Liver (tissue), 8 donors: ENCODE measurements at regions not wholly inside any gene's neighbourhood (a gene's known extent, or its start where the extent isn't known, plus 50 kb on each side); places are given as distances from the start of the nearest gene placed in this dataset.

ENCODE experiments used
- DNase-seq: peaks from one replicate; pipeline ENCODE4 v3.0.0-alpha.2; 2017; ENCODE audit warnings: low spot score
- H3K27ac ChIP-seq, 2 donors: one replicate each; pipeline ENCODE4 v1.7.0; 2013; ENCODE audit warnings: inconsistent platforms in 2 of 2, low read length in 2 of 2, control low read depth in 1 of 2, low read depth in 1 of 2, mild to moderate bottlenecking in 1 of 2
- H3K27me3 ChIP-seq, 4 donors: one replicate each; pipeline versions ENCODE4 v1.6.1 to v1.7.0; 2013; ENCODE audit warnings: low read length in 3 of 4, inconsistent platforms in 1 of 4, mild to moderate bottlenecking in 1 of 4, moderate library complexity in 1 of 4; ENCODE audit not compliant: control insufficient read depth in 4 of 4, insufficient read depth in 4 of 4
- H3K36me3 ChIP-seq, 4 donors: one replicate each; pipeline versions ENCODE4 v1.6.1 to v1.7.0; 2013; ENCODE audit warnings: low read length in 3 of 4, mild to moderate bottlenecking in 3 of 4, low read depth in 1 of 4, moderate library complexity in 1 of 4; ENCODE audit not compliant: control insufficient read depth in 4 of 4, insufficient read depth in 3 of 4
- H3K4me1 ChIP-seq, 4 donors: one replicate each; pipeline versions ENCODE4 v1.6.1 to v1.7.0; 2013; ENCODE audit warnings: low read length in 3 of 4, mild to moderate bottlenecking in 3 of 4, moderate library complexity in 1 of 4; ENCODE audit not compliant: control insufficient read depth in 4 of 4, insufficient read depth in 4 of 4
- H3K4me3 ChIP-seq, 3 donors: one replicate each; pipeline versions ENCODE4 v1.6.1 to v1.7.0; 2013; ENCODE audit warnings: low read length in 3 of 3, control low read depth in 1 of 3, low read depth in 1 of 3, mild to moderate bottlenecking in 1 of 3
- H3K9ac ChIP-seq, 2 donors: one replicate each; pipeline ENCODE4 v1.7.0; 2013; ENCODE audit warnings: low read length in 2 of 2, mild to moderate bottlenecking in 2 of 2, moderate library complexity in 2 of 2, control low read depth in 1 of 2, low read depth in 1 of 2
- H3K9me3 ChIP-seq, 4 donors: one replicate each; pipeline versions ENCODE4 v1.6.1 to v1.7.0; 2013; ENCODE audit warnings: low read length in 3 of 4; ENCODE audit not compliant: control insufficient read depth in 4 of 4
- EGR1 ChIP-seq, 2 donors: IDR thresholded peaks; 2 replicates each; pipeline ENCODE4 v1.6.1; 2016 to 2018; ENCODE audit warnings: antibody characterized with exemption in 2 of 2, low read depth in 2 of 2
- FOXA1 ChIP-seq: IDR thresholded peaks from 2 replicates; pipeline ENCODE4 v1.6.1; 2016; ENCODE audit warnings: antibody characterized with exemption
- FOXA2 ChIP-seq: IDR thresholded peaks from 2 replicates; pipeline ENCODE4 v1.6.1; 2016; ENCODE audit warnings: antibody characterized with exemption
- GABPA ChIP-seq, 2 donors: IDR thresholded peaks in 1 of 2; conservative IDR thresholded peaks in 1 of 2; 2 replicates each; pipeline ENCODE4 v1.6.1; 2016; ENCODE audit warnings: antibody characterized with exemption in 2 of 2, mild to moderate bottlenecking in 1 of 2, moderate library complexity in 1 of 2
- HNF4A ChIP-seq, 2 donors: conservative IDR thresholded peaks; 2 replicates each; pipeline ENCODE4 v1.6.1; 2016; ENCODE audit warnings: antibody characterized with exemption in 2 of 2, mild to moderate bottlenecking in 2 of 2
- HNF4G ChIP-seq: IDR thresholded peaks from 2 replicates; pipeline ENCODE4 v1.6.1; 2016; ENCODE audit warnings: antibody characterized with exemption
- JUND ChIP-seq, 2 donors: IDR thresholded peaks; 2 replicates each; pipeline ENCODE4 v1.6.1; 2016; ENCODE audit warnings: antibody characterized with exemption in 2 of 2
- NR2F2 ChIP-seq: IDR thresholded peaks from 2 replicates; pipeline ENCODE4 v1.6.1; 2016; ENCODE audit warnings: antibody characterized with exemption
- RAD21 ChIP-seq, 2 donors: IDR thresholded peaks; 2 replicates each; pipeline ENCODE4 v1.6.1; 2016; ENCODE audit warnings: antibody characterized with exemption in 2 of 2, mild to moderate bottlenecking in 2 of 2
- RXRA ChIP-seq, 2 donors: IDR thresholded peaks; 2 replicates each; pipeline ENCODE4 v1.6.1; 2017 to 2018; ENCODE audit warnings: antibody characterized with exemption in 2 of 2, mild to moderate bottlenecking in 1 of 2
- SP1 ChIP-seq: IDR thresholded peaks from 2 replicates; pipeline ENCODE4 v1.6.1; 2018; ENCODE audit warnings: antibody characterized with exemption, mild to moderate bottlenecking
- TAF1 ChIP-seq: conservative IDR thresholded peaks from 2 replicates; pipeline ENCODE4 v1.6.1; 2016; ENCODE audit warnings: antibody characterized with exemption, mild to moderate bottlenecking
- YY1 ChIP-seq: IDR thresholded peaks from 2 replicates; pipeline ENCODE4 v1.6.1; 2016; ENCODE audit warnings: antibody characterized with exemption, mild to moderate bottlenecking
- WGBS: extraction: QIAGEN DNeasy Blood & Tissue Kit; methylation state at CpG from one replicate; pipeline ENCODE4 v1.1.7; 2013; 5-methylcytosine and 5-hydroxymethylcytosine counted together
- TF ChIP-seq, protein P1 (sequence below): IDR thresholded peaks from 2 replicates; pipeline ENCODE4 v1.6.1; 2016; ENCODE audit warnings: antibody characterized with exemption
- TF ChIP-seq, protein P2 (sequence below): IDR thresholded peaks from 2 replicates; pipeline ENCODE4 v1.6.1; 2016; ENCODE audit warnings: antibody characterized with exemption
- TF ChIP-seq, protein P3 (sequence below): IDR thresholded peaks from 2 replicates; pipeline ENCODE4 v1.6.1; 2016; ENCODE audit warnings: antibody characterized with exemption
- TF ChIP-seq, protein P4 (sequence below): IDR thresholded peaks from 2 replicates; pipeline ENCODE4 v1.6.1; 2016; ENCODE audit warnings: antibody characterized with exemption, mild to moderate bottlenecking
- TF ChIP-seq, protein P5 (sequence below): fragments of 150-350 bp; IDR thresholded peaks from 2 replicates; pipeline ENCODE4 v1.5.1; 2017; ENCODE audit warnings: improper control_type of control experiment, low read depth, low read length; ENCODE audit not compliant: missing input control
- donor health status: healthy.
- donor health status: healthy.
- donor health status: healthy.
- donor health status: healthy.
- donor health status: healthy.

DNA sequence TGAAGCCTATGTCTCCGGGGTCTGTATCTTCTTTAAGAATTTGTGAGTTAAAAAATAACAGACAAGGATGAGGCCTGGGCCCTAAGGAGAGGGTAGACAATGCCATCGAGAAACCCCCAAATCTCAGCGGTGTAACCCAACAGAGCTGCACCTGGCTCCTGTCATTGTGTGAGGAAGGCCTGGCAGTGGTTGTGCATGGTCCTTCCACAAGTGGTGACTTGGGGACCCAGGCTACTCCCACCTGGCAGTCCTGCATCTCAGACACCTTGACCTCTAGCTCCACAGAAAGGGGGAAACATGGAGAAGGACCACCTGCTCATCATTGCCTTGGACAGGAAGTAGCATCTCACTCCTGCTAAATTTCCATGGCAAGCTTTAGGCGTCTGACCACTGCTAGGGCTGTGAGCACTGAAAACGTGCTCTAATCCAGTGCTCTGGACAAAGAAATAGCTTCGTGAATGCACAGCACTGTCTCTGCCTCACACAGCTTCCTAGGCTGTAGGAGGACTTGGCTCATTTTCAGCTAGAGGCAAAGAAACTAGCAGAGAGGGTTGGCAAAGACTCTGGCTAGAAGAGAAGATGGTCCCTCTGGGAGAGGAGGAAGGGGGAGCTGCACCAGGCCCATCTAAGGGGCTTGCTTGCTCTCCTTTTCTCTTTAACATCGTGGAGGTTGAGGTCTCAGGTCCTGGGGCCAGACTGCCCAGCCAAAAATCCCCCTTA lies 273.9 kb upstream of the ZMIZ1 start:
- no peak for DNase-seq
- H3K9ac ChIP-seq: no peak overlapping the region
- H3K4me1 ChIP-seq: no peaks in the 10 kb centered on the region
- H3K27ac ChIP-seq: no peak overlapping the region
- H3K4me3 ChIP-seq: no peak overlapping the region
- TF ChIP-seq TAF1 (no peak), SP1 (no peak), RXRA (IDR thresholded peaks at IDR 0.05) (no peak), JUND (IDR thresholded peaks at IDR 0.05) (no peak), YY1 (no peak), RAD21 (IDR thresholded peaks at IDR 0.05) (no peak)
- TF ChIP-seq, protein P1, sequence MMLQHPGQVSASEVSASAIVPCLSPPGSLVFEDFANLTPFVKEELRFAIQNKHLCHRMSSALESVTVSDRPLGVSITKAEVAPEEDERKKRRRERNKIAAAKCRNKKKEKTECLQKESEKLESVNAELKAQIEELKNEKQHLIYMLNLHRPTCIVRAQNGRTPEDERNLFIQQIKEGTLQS: no peak
- TF ChIP-seq, protein P2, sequence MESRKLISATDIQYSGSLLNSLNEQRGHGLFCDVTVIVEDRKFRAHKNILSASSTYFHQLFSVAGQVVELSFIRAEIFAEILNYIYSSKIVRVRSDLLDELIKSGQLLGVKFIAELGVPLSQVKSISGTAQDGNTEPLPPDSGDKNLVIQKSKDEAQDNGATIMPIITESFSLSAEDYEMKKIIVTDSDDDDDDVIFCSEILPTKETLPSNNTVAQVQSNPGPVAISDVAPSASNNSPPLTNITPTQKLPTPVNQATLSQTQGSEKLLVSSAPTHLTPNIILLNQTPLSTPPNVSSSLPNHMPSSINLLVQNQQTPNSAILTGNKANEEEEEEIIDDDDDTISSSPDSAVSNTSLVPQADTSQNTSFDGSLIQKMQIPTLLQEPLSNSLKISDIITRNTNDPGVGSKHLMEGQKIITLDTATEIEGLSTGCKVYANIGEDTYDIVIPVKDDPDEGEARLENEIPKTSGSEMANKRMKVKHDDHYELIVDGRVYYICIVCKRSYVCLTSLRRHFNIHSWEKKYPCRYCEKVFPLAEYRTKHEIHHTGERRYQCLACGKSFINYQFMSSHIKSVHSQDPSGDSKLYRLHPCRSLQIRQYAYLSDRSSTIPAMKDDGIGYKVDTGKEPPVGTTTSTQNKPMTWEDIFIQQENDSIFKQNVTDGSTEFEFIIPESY: no peak
- TF ChIP-seq, protein P3, sequence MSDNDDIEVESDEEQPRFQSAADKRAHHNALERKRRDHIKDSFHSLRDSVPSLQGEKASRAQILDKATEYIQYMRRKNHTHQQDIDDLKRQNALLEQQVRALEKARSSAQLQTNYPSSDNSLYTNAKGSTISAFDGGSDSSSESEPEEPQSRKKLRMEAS: no peak
- H3K27me3 ChIP-seq: peaks cover 0 to 5% (median 0%) of the 10 kb centered on the region in 4 donors
- H3K9me3 ChIP-seq: peaks cover 0 to 6% (median 2%) of the 10 kb centered on the region in 4 donors
- WGBS: 86% methylated on average over 7 of the region's 7 CpGs
- no peaks in the 10 kb centered on the region for H3K36me3 ChIP-seq

DNA sequence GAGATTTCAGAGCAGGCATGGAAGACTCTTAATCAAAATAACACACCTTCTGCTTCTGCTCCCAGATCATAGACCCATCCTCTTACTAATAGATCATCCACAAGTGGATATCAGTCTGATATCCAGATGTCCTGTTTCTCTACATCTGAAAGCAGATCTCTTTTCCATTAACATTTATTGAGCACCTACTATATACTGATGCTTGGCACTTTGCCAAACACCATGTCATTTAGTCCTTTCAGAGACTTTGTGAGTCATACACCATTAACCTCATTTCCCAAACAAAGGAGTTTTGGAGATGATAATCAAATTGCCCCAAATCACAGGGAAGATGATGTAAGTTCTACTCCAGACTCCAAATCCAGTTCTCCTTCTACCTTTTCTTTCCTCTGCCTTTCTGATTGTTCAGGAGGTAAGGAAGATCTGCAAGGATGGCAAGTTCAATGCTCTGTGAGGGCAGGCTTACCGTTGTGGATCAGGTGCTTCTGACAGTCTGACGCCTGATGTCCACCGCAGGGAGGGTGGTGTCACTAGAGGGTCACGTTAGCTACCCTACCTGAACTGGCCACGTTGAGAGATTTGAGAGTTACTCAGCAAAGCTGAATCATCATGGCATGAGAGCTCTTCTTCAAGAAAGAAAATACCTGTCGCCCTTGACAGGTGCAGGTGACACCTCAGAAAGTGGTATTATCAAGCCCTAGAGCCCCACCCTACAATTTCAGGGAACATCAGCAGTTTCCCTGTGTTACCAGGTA lies 269.6 kb upstream of the ZMIZ1 start:
- DNase-seq: no peak
- no peak overlapping the region for H3K27ac ChIP-seq
- H3K4me3 ChIP-seq: no peak overlapping the region
- no peaks in the 10 kb centered on the region for H3K9me3 ChIP-seq
- H3K36me3 ChIP-seq: no peaks in the 10 kb centered on the region
- no peaks in the 10 kb centered on the region for H3K4me1 ChIP-seq
- peaks cover 0 to 5% (median 0%) of the 10 kb centered on the region in 4 donors for H3K27me3 ChIP-seq
- 74% methylated on average over 6 of the region's 6 CpGs for WGBS
- TF ChIP-seq TAF1: no peak
- TF ChIP-seq RXRA (IDR thresholded peaks at IDR 0.05): no peak
- no peak for TF ChIP-seq SP1
- TF ChIP-seq, protein P4, sequence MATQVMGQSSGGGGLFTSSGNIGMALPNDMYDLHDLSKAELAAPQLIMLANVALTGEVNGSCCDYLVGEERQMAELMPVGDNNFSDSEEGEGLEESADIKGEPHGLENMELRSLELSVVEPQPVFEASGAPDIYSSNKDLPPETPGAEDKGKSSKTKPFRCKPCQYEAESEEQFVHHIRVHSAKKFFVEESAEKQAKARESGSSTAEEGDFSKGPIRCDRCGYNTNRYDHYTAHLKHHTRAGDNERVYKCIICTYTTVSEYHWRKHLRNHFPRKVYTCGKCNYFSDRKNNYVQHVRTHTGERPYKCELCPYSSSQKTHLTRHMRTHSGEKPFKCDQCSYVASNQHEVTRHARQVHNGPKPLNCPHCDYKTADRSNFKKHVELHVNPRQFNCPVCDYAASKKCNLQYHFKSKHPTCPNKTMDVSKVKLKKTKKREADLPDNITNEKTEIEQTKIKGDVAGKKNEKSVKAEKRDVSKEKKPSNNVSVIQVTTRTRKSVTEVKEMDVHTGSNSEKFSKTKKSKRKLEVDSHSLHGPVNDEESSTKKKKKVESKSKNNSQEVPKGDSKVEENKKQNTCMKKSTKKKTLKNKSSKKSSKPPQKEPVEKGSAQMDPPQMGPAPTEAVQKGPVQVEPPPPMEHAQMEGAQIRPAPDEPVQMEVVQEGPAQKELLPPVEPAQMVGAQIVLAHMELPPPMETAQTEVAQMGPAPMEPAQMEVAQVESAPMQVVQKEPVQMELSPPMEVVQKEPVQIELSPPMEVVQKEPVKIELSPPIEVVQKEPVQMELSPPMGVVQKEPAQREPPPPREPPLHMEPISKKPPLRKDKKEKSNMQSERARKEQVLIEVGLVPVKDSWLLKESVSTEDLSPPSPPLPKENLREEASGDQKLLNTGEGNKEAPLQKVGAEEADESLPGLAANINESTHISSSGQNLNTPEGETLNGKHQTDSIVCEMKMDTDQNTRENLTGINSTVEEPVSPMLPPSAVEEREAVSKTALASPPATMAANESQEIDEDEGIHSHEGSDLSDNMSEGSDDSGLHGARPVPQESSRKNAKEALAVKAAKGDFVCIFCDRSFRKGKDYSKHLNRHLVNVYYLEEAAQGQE: no peak
- TF ChIP-seq NR2F2: no peak
- no peak for TF ChIP-seq FOXA2
- TF ChIP-seq, protein P3: no peak
- TF ChIP-seq, protein P1: no peak
- no peak for TF ChIP-seq JUND (IDR thresholded peaks at IDR 0.05)
- TF ChIP-seq HNF4A (conservative IDR thresholded peaks at IDR 0.05): no peak
- no peak for TF ChIP-seq RAD21 (IDR thresholded peaks at IDR 0.05)
- no peak for TF ChIP-seq EGR1 (IDR thresholded peaks at IDR 0.05; ENCODE audit: low read depth in 2 of 2)
- TF ChIP-seq, protein P2: no peak
- no peak for TF ChIP-seq GABPA (IDR thresholded peaks at IDR 0.05 in 1 of 2, conservative IDR thresholded peaks at IDR 0.05 in 1 of 2)
- TF ChIP-seq, protein P5, sequence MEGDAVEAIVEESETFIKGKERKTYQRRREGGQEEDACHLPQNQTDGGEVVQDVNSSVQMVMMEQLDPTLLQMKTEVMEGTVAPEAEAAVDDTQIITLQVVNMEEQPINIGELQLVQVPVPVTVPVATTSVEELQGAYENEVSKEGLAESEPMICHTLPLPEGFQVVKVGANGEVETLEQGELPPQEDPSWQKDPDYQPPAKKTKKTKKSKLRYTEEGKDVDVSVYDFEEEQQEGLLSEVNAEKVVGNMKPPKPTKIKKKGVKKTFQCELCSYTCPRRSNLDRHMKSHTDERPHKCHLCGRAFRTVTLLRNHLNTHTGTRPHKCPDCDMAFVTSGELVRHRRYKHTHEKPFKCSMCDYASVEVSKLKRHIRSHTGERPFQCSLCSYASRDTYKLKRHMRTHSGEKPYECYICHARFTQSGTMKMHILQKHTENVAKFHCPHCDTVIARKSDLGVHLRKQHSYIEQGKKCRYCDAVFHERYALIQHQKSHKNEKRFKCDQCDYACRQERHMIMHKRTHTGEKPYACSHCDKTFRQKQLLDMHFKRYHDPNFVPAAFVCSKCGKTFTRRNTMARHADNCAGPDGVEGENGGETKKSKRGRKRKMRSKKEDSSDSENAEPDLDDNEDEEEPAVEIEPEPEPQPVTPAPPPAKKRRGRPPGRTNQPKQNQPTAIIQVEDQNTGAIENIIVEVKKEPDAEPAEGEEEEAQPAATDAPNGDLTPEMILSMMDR: no peak
- TF ChIP-seq FOXA1: no peak
- no peak for TF ChIP-seq HNF4G
- TF ChIP-seq YY1: no peak
- no peak overlapping the region for H3K9ac ChIP-seq
